ENCODE measurements at regions not wholly inside any gene's neighbourhood (a gene's known extent, or its start where the extent isn't known, plus 50 kb on each side); places are given as distances from the start of the nearest gene placed in this dataset.

DNA sequence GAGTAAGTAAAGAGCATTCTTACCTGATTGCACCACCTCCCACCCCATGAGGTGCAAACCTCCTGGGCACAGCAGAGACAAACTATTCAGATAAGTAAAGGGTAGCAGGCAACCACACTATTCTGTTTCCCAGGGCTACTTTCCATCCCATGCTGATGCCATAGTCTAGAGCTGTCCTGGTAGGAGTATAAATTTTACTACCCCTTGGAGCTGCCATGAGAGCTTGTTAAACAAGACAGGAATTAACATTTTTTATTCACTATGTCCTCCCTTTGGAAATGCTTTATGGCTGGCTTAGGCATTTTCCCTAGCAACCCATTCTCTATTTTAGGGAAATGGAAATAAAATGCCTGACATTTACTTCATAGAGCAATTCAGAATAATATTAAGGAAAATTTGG is 324.6 kb upstream of the USP25 start:
- DNase-seq, result no peak

GRCh38 chr21:15406791-15407190 is 323.0 kb upstream of the USP25 start:
- no peak for DNase-seq

- DNase-seq, result no peak
Observed at GRCh38 chr21:15407585-15407984, 322.2 kb upstream of the USP25 start.

DNA sequence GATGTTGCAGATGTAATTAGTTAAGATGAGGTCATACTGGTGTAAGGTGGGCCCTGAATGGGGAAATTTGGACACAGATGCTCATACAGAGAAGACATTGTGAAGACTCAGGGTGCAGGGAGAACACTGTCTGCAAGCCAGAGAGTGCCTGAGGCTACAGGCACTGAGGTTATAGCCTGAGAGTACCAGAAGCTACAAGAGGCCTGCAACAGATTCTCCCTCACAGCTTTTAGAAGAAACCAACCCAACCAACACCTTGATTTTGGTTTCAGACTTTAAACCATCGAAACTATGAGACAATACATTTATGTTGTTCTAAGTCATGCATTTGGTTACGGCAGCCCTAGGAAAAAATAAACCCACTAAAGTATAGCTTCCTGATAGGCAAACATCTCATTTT is 321.7 kb upstream of the USP25 start:
- no peak for DNase-seq

- no peak for DNase-seq
Observed at GRCh38 chr21:15409031-15409430, 320.8 kb upstream of the USP25 start.

DNA sequence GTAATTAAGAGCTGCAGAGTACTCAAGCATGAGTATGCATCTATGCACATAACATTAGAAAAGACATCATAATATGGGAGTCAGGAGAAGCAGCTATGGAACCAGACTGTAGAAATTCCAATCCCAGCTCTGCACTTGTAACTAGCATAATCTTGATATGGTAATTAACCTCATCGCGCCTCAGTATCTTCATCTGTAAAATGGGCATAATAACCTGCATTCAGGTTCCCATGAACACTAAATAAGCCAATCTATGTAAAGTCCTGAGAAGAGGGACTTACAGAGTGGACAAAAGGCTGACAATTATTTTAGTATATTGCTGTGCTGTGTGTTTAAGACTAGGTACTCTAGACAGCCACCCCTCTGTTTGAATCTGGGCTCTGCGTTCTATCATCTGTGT is 318.9 kb upstream of the USP25 start:
- no peak for DNase-seq

DNA sequence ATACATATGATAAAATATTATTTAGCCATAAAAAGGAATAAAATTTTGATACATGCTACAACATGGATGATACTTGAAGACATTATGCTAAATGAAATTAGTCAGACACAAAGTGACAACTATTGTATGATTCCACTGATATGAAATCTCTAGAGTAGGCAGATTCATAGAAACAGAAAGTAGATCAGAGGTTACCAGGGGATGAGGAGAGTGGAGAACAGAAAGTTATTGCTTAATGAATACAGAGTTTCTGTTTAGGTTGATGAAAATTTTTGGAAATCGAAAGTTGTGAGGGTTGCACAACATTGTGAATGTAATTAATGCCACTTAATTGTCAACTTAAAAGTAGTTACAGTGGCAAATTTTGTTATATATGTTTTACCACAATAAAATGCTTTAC is 315.7 kb upstream of the USP25 start:
- no peak for DNase-seq

- no peak for DNase-seq
Observed at GRCh38 chr21:15415541-15416261, 314.1 kb upstream of the USP25 start.

DNA sequence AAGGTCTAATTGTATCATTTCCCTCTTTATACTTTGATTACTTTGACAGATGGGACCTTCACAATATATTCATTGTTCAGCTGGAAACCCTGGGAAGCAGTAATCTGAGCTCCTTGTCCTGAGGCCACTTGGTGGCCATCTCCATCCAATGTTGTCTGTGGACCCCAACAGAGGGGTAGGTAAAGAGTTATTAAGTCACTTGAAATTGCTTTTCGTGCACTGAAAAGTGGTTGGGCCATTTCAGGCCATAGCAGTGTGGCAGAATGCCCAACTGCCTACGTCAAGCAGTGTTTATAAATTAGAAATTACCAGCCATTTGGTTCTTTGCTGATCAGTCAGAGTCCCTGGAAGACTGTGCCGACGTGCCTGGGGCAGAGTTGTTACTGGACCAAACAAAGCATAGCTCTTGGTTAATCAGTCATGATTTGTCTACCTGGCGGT is 308.3 kb upstream of the USP25 start:
- DNase-seq, result no peak

DNA sequence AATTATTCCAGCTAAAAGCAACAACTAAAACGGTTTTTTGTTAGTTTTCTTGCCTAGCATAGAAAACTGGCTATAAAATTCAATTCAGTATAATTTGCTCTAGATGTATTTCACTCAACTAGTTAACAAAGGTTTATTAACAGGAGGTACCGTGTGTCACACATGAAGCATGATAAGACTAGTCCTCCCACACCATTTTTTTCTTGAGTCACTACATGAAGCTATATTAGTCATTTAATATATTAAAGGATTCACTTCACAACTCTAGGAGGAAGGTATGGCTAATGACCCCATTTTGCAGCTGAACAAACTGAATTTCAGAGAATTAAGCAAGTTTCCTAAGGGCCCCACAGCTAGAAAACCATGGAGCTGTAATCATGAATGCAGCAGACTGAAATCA is 307.8 kb upstream of the USP25 start:
- no peak for DNase-seq

GRCh38 chr21:15422783-15423182 is 307.0 kb upstream of the USP25 start:
- no peak for DNase-seq

DNA sequence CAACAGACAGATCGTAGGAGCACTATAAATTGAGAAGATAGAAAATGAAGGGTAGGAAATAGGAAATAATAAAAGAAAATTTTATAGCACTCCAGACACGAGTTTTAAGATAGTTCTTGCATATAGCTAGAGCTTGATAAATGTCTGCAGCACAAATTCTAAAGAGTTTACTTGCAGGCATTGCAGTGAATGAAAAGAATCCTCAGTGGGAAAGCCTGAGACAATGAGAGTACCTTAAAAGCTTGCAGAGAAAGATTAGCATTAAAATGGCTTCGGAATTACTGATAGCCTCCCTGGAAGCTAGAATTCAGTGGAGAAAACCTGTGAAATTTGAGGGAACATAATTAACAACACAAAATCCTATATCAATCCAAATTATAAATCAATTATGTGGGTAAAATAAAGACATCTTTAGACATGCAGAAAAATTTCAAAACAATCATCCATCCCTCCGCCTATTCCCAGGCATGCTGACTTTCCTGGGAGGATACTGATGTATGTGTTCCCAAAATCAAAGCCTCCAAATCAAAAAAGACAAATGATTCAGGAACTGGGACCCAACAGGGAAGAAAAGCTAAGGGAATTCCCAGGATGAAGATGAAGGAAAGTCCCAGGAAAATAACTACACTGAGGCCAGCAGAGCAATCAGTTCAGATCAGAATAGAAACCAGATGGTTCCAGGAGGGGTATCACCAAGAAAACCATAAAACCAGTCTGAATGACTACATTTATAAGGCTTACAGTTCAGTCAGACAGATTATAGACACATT is 305.9 kb upstream of the USP25 start:
- no peak for DNase-seq

GRCh38 chr21:15425049-15425448 is 304.7 kb upstream of the USP25 start:
- DNase-seq, result no peak

DNA sequence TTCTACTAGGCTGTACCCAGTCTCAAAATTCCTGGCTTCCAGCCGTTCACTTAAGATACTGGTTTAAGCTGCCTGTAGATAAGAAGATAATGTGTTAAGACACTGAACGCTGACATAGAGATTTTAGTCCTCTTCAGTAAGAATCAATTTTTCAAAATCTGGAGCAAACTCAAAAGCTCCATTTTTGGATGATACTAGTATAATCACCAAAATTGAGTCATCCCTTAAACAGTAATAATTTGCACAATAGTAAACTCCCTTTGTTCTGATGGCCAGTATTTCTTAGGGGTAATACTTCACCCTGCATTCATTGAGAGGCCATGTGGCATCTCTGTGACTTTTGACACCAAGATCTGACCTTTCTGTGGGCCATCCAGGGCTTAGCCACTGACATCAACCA is 299.8 kb upstream of the USP25 start:
- no peak for DNase-seq

GRCh38 chr21:15430577-15430976 is 299.2 kb upstream of the USP25 start:
- DNase-seq, result no peak

- DNase-seq, result no peak
Observed at GRCh38 chr21:15431053-15431452, 298.7 kb upstream of the USP25 start.

DNA sequence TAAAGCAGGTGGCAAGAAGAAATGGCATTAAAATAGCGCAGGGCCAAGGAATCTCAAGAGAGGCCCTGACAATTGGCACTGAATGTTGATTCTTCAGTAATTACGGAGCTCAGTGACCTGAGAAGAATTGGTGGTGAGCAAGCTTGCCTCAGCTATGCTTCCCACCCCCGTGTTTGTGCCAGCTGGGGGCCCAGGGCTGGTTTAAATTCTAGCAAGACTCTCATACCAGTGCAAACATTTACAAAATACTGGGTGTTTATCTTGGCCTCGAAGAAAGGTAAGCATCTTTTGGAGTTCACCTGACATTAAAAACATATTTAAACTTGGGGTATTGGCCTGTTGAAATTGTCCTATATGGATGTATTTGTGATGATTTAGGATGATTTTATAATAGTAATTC is 296.7 kb upstream of the USP25 start:
- DNase-seq, result no peak

GRCh38 chr21:15434163-15434905 is 295.4 kb upstream of the USP25 start:
- no peak for DNase-seq

DNA sequence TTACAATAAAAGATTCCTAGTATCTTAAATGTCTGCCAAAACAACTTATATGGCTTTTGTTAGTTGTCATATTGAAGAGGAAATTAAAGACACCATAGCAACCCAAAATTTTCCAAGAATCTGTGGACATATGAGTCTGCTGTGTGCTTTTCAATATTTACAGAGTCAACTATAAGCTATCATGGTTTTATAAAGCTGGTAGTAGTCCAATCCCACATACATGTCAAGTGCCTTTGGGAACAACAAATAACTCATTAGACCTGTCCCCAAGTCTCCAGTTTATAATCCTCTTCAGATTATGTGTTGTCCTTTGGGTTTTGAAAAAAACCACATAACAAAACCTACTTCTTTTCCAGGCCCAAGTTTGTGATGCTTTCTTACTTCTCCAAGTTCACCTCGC is 293.8 kb upstream of the USP25 start:
- no peak for DNase-seq

DNA sequence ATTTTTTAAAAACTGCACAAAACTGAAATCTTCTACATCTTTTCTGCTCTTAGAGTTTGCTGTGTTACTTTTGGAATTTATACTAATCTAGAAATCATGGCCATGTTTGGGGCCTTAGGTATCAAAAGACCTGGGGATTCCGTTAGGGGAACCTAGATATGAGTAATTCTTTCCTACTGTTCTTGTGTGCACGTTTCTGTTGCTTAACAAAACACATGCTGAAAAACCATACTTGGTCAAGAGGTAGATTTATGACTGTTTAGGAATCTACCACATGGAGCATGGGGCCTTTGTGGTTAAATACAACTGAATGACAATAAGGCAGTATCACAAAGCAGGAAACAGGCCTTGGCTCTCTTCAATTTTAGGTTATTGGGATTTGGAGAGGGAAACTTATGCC is 291.9 kb upstream of the USP25 start:
- DNase-seq, result no peak

DNA sequence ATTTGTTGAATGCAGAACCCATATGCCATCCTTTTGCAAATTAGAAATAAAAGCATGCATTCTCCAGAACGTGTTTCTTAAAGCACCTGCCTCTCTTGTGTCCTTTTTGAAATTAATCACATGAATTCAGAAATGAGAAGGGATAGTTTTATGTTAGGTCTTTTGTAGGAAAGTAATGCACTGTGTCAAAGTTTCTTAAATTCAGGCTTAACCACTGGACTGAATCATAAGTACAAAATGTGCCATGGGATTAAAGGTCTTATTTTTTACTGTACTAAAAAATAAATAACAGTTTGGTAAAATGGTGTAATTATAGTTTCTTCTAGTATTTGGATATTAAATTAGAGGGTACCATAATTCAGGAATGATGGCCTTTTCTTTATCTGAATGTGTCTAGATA is 290.1 kb upstream of the USP25 start:
- DNase-seq, result no peak

DNA sequence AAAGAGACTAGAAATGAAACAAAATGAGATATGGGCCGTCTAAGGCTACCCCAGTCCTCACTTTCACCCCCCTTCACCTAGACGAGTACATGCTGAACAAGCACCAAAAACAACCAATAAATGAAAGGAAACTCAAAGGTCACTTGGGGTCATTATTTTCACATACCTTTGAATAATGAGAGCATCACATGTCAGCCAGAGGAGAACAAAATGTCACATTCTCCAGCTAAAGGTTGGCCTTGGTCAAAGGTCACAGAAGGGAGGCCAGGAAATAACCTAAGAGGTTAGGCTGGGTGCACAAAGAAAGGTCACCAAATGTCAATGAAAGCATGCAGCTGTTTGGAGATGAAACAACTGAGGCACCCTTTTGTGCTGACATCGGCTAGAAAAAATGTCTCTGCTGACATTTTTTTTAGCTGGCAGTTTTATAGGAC is 288.7 kb upstream of the USP25 start:
- no peak for DNase-seq

GRCh38 chr21:15441992-15442391 is 287.8 kb upstream of the USP25 start:
- no peak for DNase-seq

Measured in NCI-H2107 (cell line).